Liver (tissue), 8 donors: ENCODE measurements at regions not wholly inside any gene's neighbourhood (a gene's known extent, or its start where the extent isn't known, plus 50 kb on each side); places are given as distances from the start of the nearest gene placed in this dataset.

Experiments
- DNase-seq: peaks from one replicate; pipeline ENCODE4 v3.0.0-alpha.2; 2017; ENCODE audit warnings: low spot score
- H3K27ac ChIP-seq, 2 donors: one replicate each; pipeline ENCODE4 v1.7.0; 2013; ENCODE audit warnings: inconsistent platforms in 2 of 2, low read length in 2 of 2, control low read depth in 1 of 2, low read depth in 1 of 2, mild to moderate bottlenecking in 1 of 2
- H3K27me3 ChIP-seq, 4 donors: one replicate each; pipeline versions ENCODE4 v1.6.1 to v1.7.0; 2013; ENCODE audit warnings: low read length in 3 of 4, inconsistent platforms in 1 of 4, mild to moderate bottlenecking in 1 of 4, moderate library complexity in 1 of 4; ENCODE audit not compliant: control insufficient read depth in 4 of 4, insufficient read depth in 4 of 4
- H3K36me3 ChIP-seq, 4 donors: one replicate each; pipeline versions ENCODE4 v1.6.1 to v1.7.0; 2013; ENCODE audit warnings: low read length in 3 of 4, mild to moderate bottlenecking in 3 of 4, low read depth in 1 of 4, moderate library complexity in 1 of 4; ENCODE audit not compliant: control insufficient read depth in 4 of 4, insufficient read depth in 3 of 4
- H3K4me1 ChIP-seq, 4 donors: one replicate each; pipeline versions ENCODE4 v1.6.1 to v1.7.0; 2013; ENCODE audit warnings: low read length in 3 of 4, mild to moderate bottlenecking in 3 of 4, moderate library complexity in 1 of 4; ENCODE audit not compliant: control insufficient read depth in 4 of 4, insufficient read depth in 4 of 4
- H3K4me3 ChIP-seq, 3 donors: one replicate each; pipeline versions ENCODE4 v1.6.1 to v1.7.0; 2013; ENCODE audit warnings: low read length in 3 of 3, control low read depth in 1 of 3, low read depth in 1 of 3, mild to moderate bottlenecking in 1 of 3
- H3K9ac ChIP-seq, 2 donors: one replicate each; pipeline ENCODE4 v1.7.0; 2013; ENCODE audit warnings: low read length in 2 of 2, mild to moderate bottlenecking in 2 of 2, moderate library complexity in 2 of 2, control low read depth in 1 of 2, low read depth in 1 of 2
- H3K9me3 ChIP-seq, 4 donors: one replicate each; pipeline versions ENCODE4 v1.6.1 to v1.7.0; 2013; ENCODE audit warnings: low read length in 3 of 4; ENCODE audit not compliant: control insufficient read depth in 4 of 4
- ATF3 ChIP-seq: IDR thresholded peaks from 2 replicates; pipeline ENCODE4 v1.6.1; 2016; ENCODE audit warnings: antibody characterized with exemption
- CTCF ChIP-seq: fragments of 150-350 bp; IDR thresholded peaks from 2 replicates; pipeline ENCODE4 v1.5.1; 2017; ENCODE audit warnings: improper control_type of control experiment, low read depth, low read length; ENCODE audit not compliant: missing input control
- EGR1 ChIP-seq, 2 donors: IDR thresholded peaks; 2 replicates each; pipeline ENCODE4 v1.6.1; 2016 to 2018; ENCODE audit warnings: antibody characterized with exemption in 2 of 2, low read depth in 2 of 2
- FOXA1 ChIP-seq: IDR thresholded peaks from 2 replicates; pipeline ENCODE4 v1.6.1; 2016; ENCODE audit warnings: antibody characterized with exemption
- FOXA2 ChIP-seq: IDR thresholded peaks from 2 replicates; pipeline ENCODE4 v1.6.1; 2016; ENCODE audit warnings: antibody characterized with exemption
- GABPA ChIP-seq, 2 donors: IDR thresholded peaks in 1 of 2; conservative IDR thresholded peaks in 1 of 2; 2 replicates each; pipeline ENCODE4 v1.6.1; 2016; ENCODE audit warnings: antibody characterized with exemption in 2 of 2, mild to moderate bottlenecking in 1 of 2, moderate library complexity in 1 of 2
- HNF4A ChIP-seq, 2 donors: conservative IDR thresholded peaks; 2 replicates each; pipeline ENCODE4 v1.6.1; 2016; ENCODE audit warnings: antibody characterized with exemption in 2 of 2, mild to moderate bottlenecking in 2 of 2
- HNF4G ChIP-seq: IDR thresholded peaks from 2 replicates; pipeline ENCODE4 v1.6.1; 2016; ENCODE audit warnings: antibody characterized with exemption
- JUND ChIP-seq, 2 donors: IDR thresholded peaks; 2 replicates each; pipeline ENCODE4 v1.6.1; 2016; ENCODE audit warnings: antibody characterized with exemption in 2 of 2
- MAX ChIP-seq: IDR thresholded peaks from 2 replicates; pipeline ENCODE4 v1.6.1; 2016; ENCODE audit warnings: antibody characterized with exemption
- NR2F2 ChIP-seq: IDR thresholded peaks from 2 replicates; pipeline ENCODE4 v1.6.1; 2016; ENCODE audit warnings: antibody characterized with exemption
- RAD21 ChIP-seq, 2 donors: IDR thresholded peaks; 2 replicates each; pipeline ENCODE4 v1.6.1; 2016; ENCODE audit warnings: antibody characterized with exemption in 2 of 2, mild to moderate bottlenecking in 2 of 2
- REST ChIP-seq: IDR thresholded peaks from 2 replicates; pipeline ENCODE4 v1.6.1; 2016; ENCODE audit warnings: antibody characterized with exemption, mild to moderate bottlenecking
- RXRA ChIP-seq, 2 donors: IDR thresholded peaks; 2 replicates each; pipeline ENCODE4 v1.6.1; 2017 to 2018; ENCODE audit warnings: antibody characterized with exemption in 2 of 2, mild to moderate bottlenecking in 1 of 2
- SP1 ChIP-seq: IDR thresholded peaks from 2 replicates; pipeline ENCODE4 v1.6.1; 2018; ENCODE audit warnings: antibody characterized with exemption, mild to moderate bottlenecking
- TAF1 ChIP-seq: conservative IDR thresholded peaks from 2 replicates; pipeline ENCODE4 v1.6.1; 2016; ENCODE audit warnings: antibody characterized with exemption, mild to moderate bottlenecking
- YY1 ChIP-seq: IDR thresholded peaks from 2 replicates; pipeline ENCODE4 v1.6.1; 2016; ENCODE audit warnings: antibody characterized with exemption, mild to moderate bottlenecking
- ZBTB33 ChIP-seq: IDR thresholded peaks from 2 replicates; pipeline ENCODE4 v1.6.1; 2016; ENCODE audit warnings: antibody characterized with exemption
- WGBS: extraction: QIAGEN DNeasy Blood & Tissue Kit; methylation state at CpG from one replicate; pipeline ENCODE4 v1.1.7; 2013; 5-methylcytosine and 5-hydroxymethylcytosine counted together
- donor health status: healthy.
- donor health status: healthy.
- donor health status: healthy.
- donor health status: healthy.
- donor health status: healthy.

GRCh38 chr4:120636120-120636630, 286.4 kb downstream of the PRDM5 start:
- H3K36me3 ChIP-seq = no peaks in the 10 kb centered on the region
- no peak overlapping the region for H3K9ac ChIP-seq
- WGBS = 86% methylated on average over 6 of the region's 6 CpGs
- H3K4me1 ChIP-seq = no peaks in the 10 kb centered on the region
- TF ChIP-seq JUND (IDR thresholded peaks at IDR 0.05) (no peak), RAD21 (IDR thresholded peaks at IDR 0.05) (no peak), ATF3 (no peak), SP1 (no peak), TAF1 (no peak), REST (no peak), FOXA1 (no peak), NR2F2 (no peak), HNF4A (conservative IDR thresholded peaks at IDR 0.05) (no peak), FOXA2 (no peak)
- no peaks in the 10 kb centered on the region for H3K27me3 ChIP-seq
- H3K27ac ChIP-seq = no peak overlapping the region
- H3K4me3 ChIP-seq = no peak overlapping the region
- DNase-seq = no peak
- no peaks in the 10 kb centered on the region for H3K9me3 ChIP-seq

- TF ChIP-seq YY1 = no peak
- TF ChIP-seq FOXA1 = no peak
- TF ChIP-seq CTCF = no peak
- no peak for TF ChIP-seq SP1
- no peak for TF ChIP-seq NR2F2
- TF ChIP-seq GABPA (IDR thresholded peaks at IDR 0.05 in 1 of 2, conservative IDR thresholded peaks at IDR 0.05 in 1 of 2) = no peak
- TF ChIP-seq ZBTB33 = no peak
- no peak for TF ChIP-seq ATF3
- TF ChIP-seq FOXA2 = no peak
- TF ChIP-seq MAX = no peak
- no peak for TF ChIP-seq JUND (IDR thresholded peaks at IDR 0.05)
- no peak for TF ChIP-seq TAF1
- TF ChIP-seq REST = no peak
- TF ChIP-seq RAD21 (IDR thresholded peaks at IDR 0.05) = no peak
- no peak for TF ChIP-seq EGR1 (IDR thresholded peaks at IDR 0.05; ENCODE audit: low read depth in 2 of 2)
- TF ChIP-seq HNF4G = no peak
- no peak for TF ChIP-seq RXRA (IDR thresholded peaks at IDR 0.05)
- TF ChIP-seq HNF4A (conservative IDR thresholded peaks at IDR 0.05) = no peak
- H3K9ac ChIP-seq = no peak overlapping the region
- H3K27ac ChIP-seq = no peak overlapping the region
- DNase-seq = no peak
- H3K9me3 ChIP-seq = peaks cover 0 to under 1% (median 0%) of the 10 kb centered on the region in 4 donors
- no peaks in the 10 kb centered on the region for H3K4me1 ChIP-seq
- H3K27me3 ChIP-seq = no peaks in the 10 kb centered on the region
- no peaks in the 10 kb centered on the region for H3K36me3 ChIP-seq
- H3K4me3 ChIP-seq = no peak overlapping the region
Observed at GRCh38 chr4:120633810-120634209, 288.7 kb downstream of the PRDM5 start.
